Thyroid gland (tissue), 4 donors: ENCODE measurements at regions not wholly inside any gene's neighbourhood (a gene's known extent, or its start where the extent isn't known, plus 50 kb on each side); places are given as distances from the start of the nearest gene placed in this dataset.

ENCODE experiments used
- DNase-seq, 2 donors: peaks; one replicate each; pipeline ENCODE4 v3.0.0-alpha.2; 2019
- H3K27ac ChIP-seq, 3 donors: fragments of 200-600 bp; sonication (generic); 1 replicate in 2 of 3; 2 replicates in 1 of 3; pipeline ENCODE4 v1.5.1; 2016 to 2019; ENCODE audit warnings: mild to moderate bottlenecking in 1 of 3, moderate library complexity in 1 of 3
- H3K27me3 ChIP-seq: fragments of 200-600 bp; sonication (generic); one replicate; pipeline ENCODE4 v1.5.1; 2019
- H3K36me3 ChIP-seq, 2 donors: fragments of 200-600 bp; sonication (generic); one replicate each; pipeline ENCODE4 v1.5.1; 2016 to 2019
- H3K4me1 ChIP-seq, 2 donors: fragments of 200-600 bp; sonication (generic); one replicate each; pipeline ENCODE4 v1.5.1; 2017 to 2019
- H3K4me3 ChIP-seq, 3 donors: fragments of 200-600 bp; sonication (generic); replicated peaks in 1 of 3; 1 replicate in 2 of 3; 2 replicates in 1 of 3; pipeline ENCODE4 v1.5.1; 2016; ENCODE audit warnings: mild to moderate bottlenecking in 1 of 3
- H3K9me3 ChIP-seq: fragments of 200-600 bp; sonication (generic); one replicate; pipeline ENCODE4 v1.5.1; 2017
- POLR2A ChIP-seq, 2 donors: fragments of 450-650 bp; IDR thresholded peaks; one replicate each; pipeline ENCODE4 v1.6.1; 2017; ENCODE audit warnings: antibody characterized with exemption in 2 of 2, mild to moderate bottlenecking in 2 of 2, moderate library complexity in 1 of 2
- WGBS, 2 donors: methylation state at CpG; one replicate each; pipeline ENCODE4 v1.1.5; 2017; 5-methylcytosine and 5-hydroxymethylcytosine counted together
- intact Hi-C: fragments of 100-400 bp; cut with DNase I; formaldehyde crosslinking; loops from one replicate; pipeline ENCODE4 v1.15.1; 2023
- TF ChIP-seq, protein P1 (sequence below), 6 experiments: fragments of 200-600 bp in 3 of 6; fragments of 450-650 bp in 3 of 6; sonication (generic) in 3 of 6; IDR thresholded peaks; one replicate each; pipeline ENCODE4 v1.5.1; 2016 to 2019; ENCODE audit warnings: antibody characterized with exemption in 6 of 6, mild to moderate bottlenecking in 2 of 6, inconsistent platforms in 1 of 6, moderate library complexity in 1 of 6

DNA sequence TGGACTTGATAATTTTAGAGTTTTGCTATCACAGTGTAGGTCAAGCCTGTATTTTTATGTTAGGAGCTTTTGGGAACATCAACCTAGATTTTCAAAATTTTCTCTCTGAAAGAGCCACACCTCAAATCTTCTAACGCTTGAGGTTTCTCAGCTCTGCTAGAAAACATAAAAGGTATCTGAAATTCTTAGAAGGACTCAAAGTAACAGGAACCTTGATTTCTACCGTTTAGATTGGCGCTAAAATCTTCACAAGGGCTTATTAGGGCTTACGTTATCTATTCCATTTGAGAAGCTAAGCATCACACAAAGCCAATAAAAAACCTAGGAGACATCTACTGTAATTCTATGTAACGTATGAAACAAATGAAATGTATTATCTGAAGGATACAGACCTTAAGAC is 192.4 kb downstream of the AHR start:
- H3K27me3 ChIP-seq, result no peaks in the 10 kb centered on the region
- no peak overlapping the region for H3K27ac ChIP-seq
- no peaks in the 10 kb centered on the region for H3K4me1 ChIP-seq
- DNase-seq, result no peak
- intact Hi-C loops, result no loop called here
- TF ChIP-seq, protein P1, sequence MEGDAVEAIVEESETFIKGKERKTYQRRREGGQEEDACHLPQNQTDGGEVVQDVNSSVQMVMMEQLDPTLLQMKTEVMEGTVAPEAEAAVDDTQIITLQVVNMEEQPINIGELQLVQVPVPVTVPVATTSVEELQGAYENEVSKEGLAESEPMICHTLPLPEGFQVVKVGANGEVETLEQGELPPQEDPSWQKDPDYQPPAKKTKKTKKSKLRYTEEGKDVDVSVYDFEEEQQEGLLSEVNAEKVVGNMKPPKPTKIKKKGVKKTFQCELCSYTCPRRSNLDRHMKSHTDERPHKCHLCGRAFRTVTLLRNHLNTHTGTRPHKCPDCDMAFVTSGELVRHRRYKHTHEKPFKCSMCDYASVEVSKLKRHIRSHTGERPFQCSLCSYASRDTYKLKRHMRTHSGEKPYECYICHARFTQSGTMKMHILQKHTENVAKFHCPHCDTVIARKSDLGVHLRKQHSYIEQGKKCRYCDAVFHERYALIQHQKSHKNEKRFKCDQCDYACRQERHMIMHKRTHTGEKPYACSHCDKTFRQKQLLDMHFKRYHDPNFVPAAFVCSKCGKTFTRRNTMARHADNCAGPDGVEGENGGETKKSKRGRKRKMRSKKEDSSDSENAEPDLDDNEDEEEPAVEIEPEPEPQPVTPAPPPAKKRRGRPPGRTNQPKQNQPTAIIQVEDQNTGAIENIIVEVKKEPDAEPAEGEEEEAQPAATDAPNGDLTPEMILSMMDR (IDR thresholded peaks at IDR 0.05), result no peak
- no peak for TF ChIP-seq POLR2A (IDR thresholded peaks at IDR 0.05)
- WGBS, 2 donors, result 95 to 96% methylated on average over 5 of the region's 5 CpGs
- H3K9me3 ChIP-seq, result no peaks in the 10 kb centered on the region
- H3K36me3 ChIP-seq, result no peaks in the 10 kb centered on the region
- H3K4me3 ChIP-seq, result no peak overlapping the region

DNA sequence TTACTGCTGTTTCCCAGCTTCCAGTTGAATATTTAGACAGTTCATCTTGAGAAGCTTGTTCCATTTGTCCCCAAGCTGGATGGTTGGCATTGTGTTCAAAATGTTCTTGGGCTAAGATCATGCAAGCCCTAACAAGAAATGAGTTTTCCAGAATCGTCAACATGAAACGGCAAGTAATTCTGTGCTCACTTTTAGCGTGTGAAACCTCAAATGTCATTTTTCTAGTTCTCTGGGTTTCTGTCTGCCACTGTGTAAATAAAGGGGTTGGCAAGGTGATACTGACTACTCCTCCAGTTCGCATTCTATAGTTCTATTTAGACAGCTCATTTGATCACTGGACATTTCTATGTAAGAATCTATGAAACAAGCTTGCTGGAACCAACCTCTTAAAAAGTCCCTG is 194.0 kb downstream of the AHR start:
- DNase-seq, result no peak
- Histone ChIP-seq H3K4me1 (no peaks in the 10 kb centered on the region), H3K4me3 (no peak overlapping the region), H3K27me3 (no peaks in the 10 kb centered on the region), H3K36me3 (no peaks in the 10 kb centered on the region), H3K27ac (no peak overlapping the region), H3K9me3 (no peaks in the 10 kb centered on the region)
- WGBS, 2 donors, result 81 to 91% methylated on average over 4 of the region's 4 CpGs
- intact Hi-C loops, result no loop called here
- TF ChIP-seq POLR2A (IDR thresholded peaks at IDR 0.05), result no peak
- TF ChIP-seq, protein P1 (IDR thresholded peaks at IDR 0.05), result no peak

DNA sequence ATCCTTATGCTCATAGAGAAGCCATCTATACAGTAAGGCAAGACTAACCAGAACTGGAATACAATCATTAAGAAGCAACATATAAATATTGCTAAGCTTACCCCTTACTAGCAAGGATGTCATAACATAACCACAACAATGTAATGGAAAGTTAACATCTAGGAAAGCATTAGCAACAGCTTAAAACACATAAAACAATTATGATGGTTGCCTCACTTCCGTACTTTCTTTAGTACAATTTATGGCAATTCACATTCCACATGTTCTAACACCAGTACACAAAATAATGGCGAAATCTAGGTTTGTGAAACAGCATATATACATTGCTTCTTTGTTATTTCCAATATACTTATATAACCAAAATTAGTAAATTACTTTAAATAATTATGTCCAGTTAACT is 195.0 kb downstream of the AHR start:
- Histone ChIP-seq H3K27ac (no peak overlapping the region), H3K27me3 (no peaks in the 10 kb centered on the region), H3K9me3 (no peaks in the 10 kb centered on the region), H3K4me3 (no peak overlapping the region), H3K36me3 (no peaks in the 10 kb centered on the region), H3K4me1 (no peaks in the 10 kb centered on the region)
- 95% methylated on average over 2 of the region's 2 CpGs for WGBS, 2 donors
- intact Hi-C loops, result no loop called here
- TF ChIP-seq, protein P1 (IDR thresholded peaks at IDR 0.05), result no peak
- no peak for TF ChIP-seq POLR2A (IDR thresholded peaks at IDR 0.05)
- no peak for DNase-seq

DNA sequence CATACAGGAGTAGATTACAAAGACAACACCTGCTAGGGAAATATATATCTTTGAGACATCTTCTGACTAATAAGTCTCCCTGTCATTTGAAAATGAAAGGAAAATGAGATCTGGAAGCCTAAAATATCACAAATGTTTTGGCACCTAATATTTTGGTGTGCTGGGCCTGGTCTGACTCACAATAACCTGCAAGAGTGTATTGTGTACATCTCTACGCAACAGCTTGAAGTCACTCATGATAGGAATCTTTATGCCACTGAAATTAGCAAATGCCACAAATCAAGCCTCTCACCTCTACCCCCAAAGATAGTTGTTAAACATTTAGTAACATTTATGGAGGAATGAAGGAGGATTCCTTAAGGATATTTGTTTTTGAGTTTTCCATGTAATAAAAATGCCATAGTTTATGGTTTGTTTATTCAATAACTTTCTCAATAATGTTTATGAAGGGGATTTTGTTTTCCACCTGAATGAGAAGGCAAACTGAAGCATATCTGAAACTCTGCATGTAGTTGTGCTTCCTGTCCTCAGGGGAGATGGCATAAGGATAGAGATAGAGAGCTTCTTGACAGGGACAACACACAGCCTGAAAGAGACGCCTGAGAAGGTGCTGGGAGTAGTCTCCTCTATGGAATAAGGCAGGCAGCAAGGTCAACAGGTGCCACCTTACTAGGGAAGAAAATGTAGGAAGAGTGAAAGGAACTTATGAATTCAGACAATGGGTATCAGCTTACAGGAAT is 197.4 kb downstream of the AHR start:
- 85% methylated on average over 2 of the region's 2 CpGs for WGBS, 2 donors
- H3K36me3 ChIP-seq, result no peaks in the 10 kb centered on the region
- intact Hi-C loops, result no loop called here
- TF ChIP-seq, protein P1 (IDR thresholded peaks at IDR 0.05), result no peak
- no peak for TF ChIP-seq POLR2A (IDR thresholded peaks at IDR 0.05)
- H3K4me1 ChIP-seq, result no peaks in the 10 kb centered on the region
- H3K27me3 ChIP-seq, result no peaks in the 10 kb centered on the region
- no peaks in the 10 kb centered on the region for H3K9me3 ChIP-seq
- no peak for DNase-seq
- no peak overlapping the region for H3K4me3 ChIP-seq
- no peak overlapping the region for H3K27ac ChIP-seq

DNA sequence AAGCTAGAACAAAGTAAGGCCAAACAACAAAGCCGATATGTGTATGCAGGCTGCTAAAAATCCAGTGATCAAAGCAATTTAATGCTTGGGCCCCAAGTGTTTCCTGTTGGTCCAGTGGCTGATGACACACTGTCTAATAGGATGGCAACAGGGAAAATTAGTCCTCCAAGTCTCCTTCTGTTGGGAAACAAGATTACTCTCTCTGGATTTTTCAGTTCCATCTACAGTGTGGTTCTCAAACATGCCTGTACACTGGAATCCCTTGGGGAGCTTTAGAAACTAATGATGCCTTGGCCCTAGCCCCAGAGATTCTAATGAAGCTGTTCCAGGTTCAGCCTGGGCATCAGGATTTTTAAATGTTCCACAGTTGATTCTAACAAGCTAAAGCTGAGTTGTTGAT is 198.7 kb downstream of the AHR start:
- Histone ChIP-seq H3K27me3 (no peaks in the 10 kb centered on the region), H3K4me3 (no peak overlapping the region), H3K9me3 (no peaks in the 10 kb centered on the region), H3K36me3 (no peaks in the 10 kb centered on the region), H3K4me1 (no peaks in the 10 kb centered on the region), H3K27ac (no peak overlapping the region)
- no peak for TF ChIP-seq POLR2A (IDR thresholded peaks at IDR 0.05)
- TF ChIP-seq, protein P1 (IDR thresholded peaks at IDR 0.05), result no peak
- intact Hi-C loops, result no loop called here
- no peak for DNase-seq
- WGBS, 2 donors, result 87 to 91% methylated on average over 1 of the region's 1 CpG
